ENCODE measurements at regions not wholly inside any gene's neighbourhood (a gene's known extent, or its start where the extent isn't known, plus 50 kb on each side); places are given as distances from the start of the nearest gene placed in this dataset.

- DNase-seq = no peak
These were observed 526.8 kb downstream of the XIRP2 start for GRCh38 chr2:167415068-167415467.

GRCh38 chr2:167411367-167411766, 523.1 kb downstream of the XIRP2 start:
- peak; percentile 22 for DNase-seq

GRCh38 chr2:167406558-167406957, 518.3 kb downstream of the XIRP2 start:
- no peak for DNase-seq

- no peak for DNase-seq
These were observed 516.5 kb downstream of the XIRP2 start for GRCh38 chr2:167404627-167405284.

- no peak for DNase-seq
These were observed 513.0 kb downstream of the XIRP2 start for GRCh38 chr2:167401309-167401708.

GRCh38 chr2:167400546-167400945, 512.3 kb downstream of the XIRP2 start:
- no peak for DNase-seq

- DNase-seq = no peak
These were observed 510.6 kb downstream of the XIRP2 start for GRCh38 chr2:167398873-167399272.

- no peak for DNase-seq
These were observed 500.6 kb downstream of the XIRP2 start for GRCh38 chr2:167388901-167389300.

GRCh38 chr2:167388497-167388896, 500.2 kb downstream of the XIRP2 start:
- DNase-seq = no peak

GRCh38 chr2:167386694-167387093, 498.4 kb downstream of the XIRP2 start:
- no peak for DNase-seq

GRCh38 chr2:167383610-167384194, 495.4 kb downstream of the XIRP2 start:
- no peak for DNase-seq

GRCh38 chr2:167381349-167381748, 493.1 kb downstream of the XIRP2 start:
- no peak for DNase-seq

- no peak for DNase-seq
These were observed 492.3 kb downstream of the XIRP2 start for GRCh38 chr2:167380555-167380954.

GRCh38 chr2:167380094-167380493, 491.8 kb downstream of the XIRP2 start:
- no peak for DNase-seq

GRCh38 chr2:167369083-167369482, 480.8 kb downstream of the XIRP2 start:
- no peak for DNase-seq

- no peak for DNase-seq
These were observed 480.1 kb downstream of the XIRP2 start for GRCh38 chr2:167368371-167368770.

- no peak for DNase-seq
These were observed 476.9 kb downstream of the XIRP2 start for GRCh38 chr2:167365216-167365615.

GRCh38 chr2:167361426-167361825, 473.1 kb downstream of the XIRP2 start:
- no peak for DNase-seq

- DNase-seq = no peak
These were observed 467.5 kb downstream of the XIRP2 start for GRCh38 chr2:167355821-167356220.

GRCh38 chr2:167353605-167354280, 465.5 kb downstream of the XIRP2 start:
- no peak for DNase-seq

- no peak for DNase-seq
These were observed 457.3 kb downstream of the XIRP2 start for GRCh38 chr2:167345559-167345958.

GRCh38 chr2:167342769-167343168, 454.5 kb downstream of the XIRP2 start:
- DNase-seq = peak; percentile 12

- no peak for DNase-seq
These were observed 452.0 kb downstream of the XIRP2 start for GRCh38 chr2:167340322-167340721.

- DNase-seq = no peak
These were observed 447.9 kb downstream of the XIRP2 start for GRCh38 chr2:167336213-167336612.

Data from hematopoietic multipotent progenitor cell treated with erythropoietin and hydrocortisone succinate and interleukin-3 and kit ligand, for 4 days (in vitro differentiated cells).